ENCODE measurements at regions not wholly inside any gene's neighbourhood (a gene's known extent, or its start where the extent isn't known, plus 50 kb on each side); places are given as distances from the start of the nearest gene placed in this dataset.
A peak's percentile ranks its signal among the peaks of the same experiment; 100 is the strongest.

- no peak for DNase-seq
Observed at GRCh38 chr3:87175732-87176131, 51.4 kb upstream of the CHMP2B start.

GRCh38 chr3:87173776-87174175 is 53.3 kb upstream of the CHMP2B start:
- DNase-seq: no peak

DNA sequence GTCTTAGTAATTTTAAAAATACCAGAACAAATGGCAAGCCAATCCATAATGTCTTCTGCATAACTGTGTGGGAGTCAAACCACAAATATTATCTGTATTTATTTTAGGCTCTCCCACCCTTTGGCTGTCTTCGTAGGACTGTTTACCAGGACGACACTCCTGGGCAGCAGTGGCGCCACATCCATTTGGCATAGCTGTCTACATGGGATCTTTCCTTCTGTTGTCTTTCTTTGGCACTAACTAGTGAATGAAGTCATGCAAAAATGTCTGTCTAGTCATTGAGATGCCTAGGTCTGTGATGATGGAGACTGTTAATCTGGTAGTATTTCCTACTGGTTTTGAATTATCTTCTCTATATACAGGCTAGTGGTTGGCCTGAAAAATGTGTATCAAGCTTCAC is 54.0 kb upstream of the CHMP2B start:
- DNase-seq: no peak

GRCh38 chr3:87167628-87168456 is 59.3 kb upstream of the CHMP2B start:
- DNase-seq: peak; percentile 23

DNA sequence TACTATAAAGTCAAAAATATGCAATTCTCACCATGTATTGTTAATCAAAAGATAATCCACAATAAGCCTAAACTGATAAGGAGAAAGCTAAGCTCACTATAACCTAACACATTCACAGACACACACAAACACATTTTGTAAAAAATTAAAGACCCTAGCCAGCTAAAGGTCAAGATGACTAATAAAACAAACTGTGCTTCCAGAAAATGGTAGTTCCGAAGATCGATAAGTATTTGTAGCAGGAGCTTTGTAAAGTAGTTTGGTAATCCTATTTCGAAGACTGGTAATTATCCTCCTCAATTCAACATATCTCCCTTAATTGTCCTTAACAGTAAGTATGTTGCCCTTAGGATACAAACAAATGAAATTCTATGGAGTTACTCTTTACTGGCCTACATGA is 62.9 kb upstream of the CHMP2B start:
- DNase-seq: no peak

DNA sequence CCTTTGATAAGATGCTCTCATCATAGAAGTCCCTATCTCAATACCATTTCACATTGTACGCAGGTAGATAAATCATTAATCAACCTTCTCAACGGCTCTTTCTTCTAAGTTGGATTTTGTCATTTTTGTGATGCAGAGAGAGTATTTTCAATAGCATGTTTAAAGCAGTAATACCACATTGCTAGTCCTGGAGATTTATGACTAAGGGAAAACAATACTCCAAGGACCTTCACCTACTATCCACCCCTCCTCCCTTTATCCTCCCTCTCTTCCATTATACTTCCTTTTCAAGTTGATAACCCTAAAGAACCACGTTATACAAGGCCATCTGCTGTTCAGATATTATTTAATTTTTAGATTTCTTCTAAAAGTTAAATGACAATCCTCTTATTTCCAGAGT is 65.3 kb upstream of the CHMP2B start:
- DNase-seq: no peak

- no peak for DNase-seq
Observed at GRCh38 chr3:87161417-87161816, 65.7 kb upstream of the CHMP2B start.

- DNase-seq: no peak
Observed at GRCh38 chr3:87161013-87161412, 66.1 kb upstream of the CHMP2B start.

DNA sequence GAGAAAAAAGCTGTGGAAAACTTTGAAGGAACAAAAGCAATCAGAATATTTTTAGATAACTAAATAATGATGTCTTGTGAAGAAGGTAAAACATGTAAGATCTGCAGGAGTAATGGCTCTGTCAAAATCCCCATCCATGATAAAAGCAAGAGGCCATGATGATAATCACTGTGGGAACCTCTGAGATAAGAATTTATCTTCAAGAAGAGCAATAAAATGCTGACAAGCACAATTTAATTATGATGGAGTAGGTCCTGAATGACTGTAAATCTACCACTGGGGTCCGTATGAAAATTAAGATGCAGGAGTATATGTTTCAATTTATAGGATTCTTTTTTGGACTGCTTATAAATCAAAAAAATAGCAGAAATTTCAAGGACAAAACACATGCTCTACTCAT is 68.3 kb upstream of the CHMP2B start:
- no peak for DNase-seq

DNA sequence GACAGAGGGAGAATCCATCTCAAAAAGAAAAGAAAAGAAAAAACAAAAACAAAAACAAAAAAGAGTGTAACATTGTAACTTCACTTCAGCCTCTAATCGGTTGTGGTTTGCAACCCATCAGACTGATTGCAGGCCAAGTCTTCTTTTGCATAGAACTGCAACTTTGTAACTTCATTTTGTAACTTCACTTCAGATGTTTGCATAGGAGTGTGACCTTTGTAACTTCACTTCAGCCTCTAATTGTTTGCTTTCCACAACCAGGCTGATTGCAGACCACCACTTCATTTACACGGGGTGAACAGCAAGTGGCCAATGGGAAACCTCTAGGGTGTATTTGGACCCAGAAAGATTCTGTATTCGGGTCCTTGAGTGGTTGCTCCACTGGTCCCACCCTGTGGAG is 79.1 kb upstream of the CHMP2B start:
- DNase-seq: no peak

DNA sequence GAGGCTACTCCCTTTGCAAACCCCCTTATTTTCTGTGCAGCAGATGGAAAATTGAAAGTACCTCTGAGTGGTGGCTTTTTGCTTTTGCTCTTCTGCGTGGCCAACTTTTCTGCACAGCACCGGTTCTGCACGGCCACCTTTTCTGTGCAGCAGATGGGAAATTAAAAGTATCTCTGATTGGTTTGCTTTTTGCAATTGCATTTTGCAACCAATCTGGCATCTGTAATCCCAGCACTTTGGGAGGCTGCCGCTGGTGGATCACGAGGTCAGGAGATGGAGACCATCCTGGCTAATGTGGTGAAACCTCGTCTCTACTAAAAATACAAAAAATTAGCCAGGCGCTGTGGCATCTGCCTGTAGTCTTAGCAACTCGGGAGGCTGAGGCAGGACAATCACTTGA is 79.5 kb upstream of the CHMP2B start:
- no peak for DNase-seq

GRCh38 chr3:87145553-87145952 is 81.6 kb upstream of the CHMP2B start:
- DNase-seq: no peak

DNA sequence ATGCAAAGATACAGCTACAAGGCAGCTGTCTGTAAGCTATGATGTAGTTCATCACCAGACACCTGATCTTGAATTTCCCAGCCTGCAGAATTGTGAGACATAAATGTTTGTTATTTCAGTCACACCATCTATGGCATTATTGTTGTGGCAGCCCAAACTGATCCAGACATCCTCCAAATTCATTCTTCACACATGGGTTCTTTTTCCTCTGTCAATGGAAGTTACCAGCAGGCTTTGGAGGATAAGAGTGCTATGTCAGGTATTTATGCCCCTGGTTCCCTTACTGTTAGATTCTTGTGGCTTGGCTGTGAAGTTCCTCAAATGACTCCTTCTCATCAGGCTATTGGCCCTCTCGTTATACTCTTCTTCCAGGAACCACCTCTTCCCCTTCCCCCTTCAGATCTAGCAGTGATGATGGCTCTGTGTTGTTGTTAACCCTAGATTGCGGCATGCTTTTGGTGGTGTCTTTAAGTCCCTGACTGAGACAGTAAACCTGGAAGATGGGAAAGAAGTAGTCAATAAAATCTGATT is 91.0 kb upstream of the CHMP2B start:
- DNase-seq: no peak

DNA sequence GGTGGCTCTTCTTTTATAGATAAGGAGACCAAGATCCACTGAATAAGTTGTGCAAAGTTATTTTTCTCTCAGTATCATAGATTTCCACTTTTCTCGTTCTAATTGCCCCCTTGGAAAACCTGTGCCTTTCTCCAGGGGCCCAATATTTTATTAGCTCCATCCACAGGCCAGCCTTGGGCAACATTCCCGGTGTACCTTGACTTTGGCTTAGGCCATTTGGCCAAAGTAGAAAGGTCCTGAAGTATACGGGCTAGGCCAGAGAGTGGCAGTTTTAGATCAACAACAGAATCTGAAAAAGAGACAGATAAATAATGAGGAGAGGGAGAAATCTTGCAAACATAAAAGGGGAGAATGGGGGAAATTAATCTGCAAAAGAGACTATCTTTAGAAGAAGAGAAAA is 91.7 kb upstream of the CHMP2B start:
- no peak for DNase-seq

- DNase-seq: no peak
Observed at GRCh38 chr3:87132801-87133200, 94.3 kb upstream of the CHMP2B start.

DNA sequence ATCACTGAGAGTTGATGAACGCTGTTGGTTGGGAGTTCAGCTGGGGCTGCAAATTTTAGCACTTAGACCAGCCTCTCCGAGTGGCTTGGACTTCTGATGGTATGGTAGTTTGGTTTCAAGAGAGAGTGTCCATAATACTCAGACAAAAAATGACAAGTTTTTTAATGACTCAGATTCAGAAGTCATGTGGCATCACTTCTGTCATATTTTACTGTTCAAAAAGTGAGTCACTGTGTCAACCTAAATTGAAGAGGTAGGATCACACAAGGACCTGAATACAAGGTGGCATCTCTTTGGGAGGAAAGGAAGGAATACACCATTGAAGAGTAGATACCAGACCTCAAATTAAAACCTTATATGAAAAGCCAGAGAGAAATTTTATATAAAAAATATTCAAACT is 99.1 kb upstream of the CHMP2B start:
- DNase-seq: no peak

DNA sequence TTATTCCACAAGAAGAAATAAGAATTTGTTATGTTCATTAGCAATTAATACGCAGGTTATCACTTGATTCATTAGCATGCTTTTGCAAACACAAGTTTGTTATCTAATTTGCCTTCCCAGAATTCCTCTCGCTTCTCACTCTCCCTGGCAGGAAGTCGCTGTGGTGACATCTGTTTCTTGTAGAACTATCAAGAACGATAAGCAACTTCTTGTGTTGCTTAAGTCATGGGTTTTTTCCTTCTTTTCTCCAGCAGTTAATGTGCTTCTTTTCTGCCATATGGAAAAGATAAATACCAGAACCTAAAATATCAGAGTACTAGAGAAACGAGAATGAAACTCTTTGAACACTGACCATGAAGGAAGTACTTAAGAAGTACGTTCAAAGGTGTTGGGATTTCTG is 99.8 kb upstream of the CHMP2B start:
- DNase-seq: no peak

DNA sequence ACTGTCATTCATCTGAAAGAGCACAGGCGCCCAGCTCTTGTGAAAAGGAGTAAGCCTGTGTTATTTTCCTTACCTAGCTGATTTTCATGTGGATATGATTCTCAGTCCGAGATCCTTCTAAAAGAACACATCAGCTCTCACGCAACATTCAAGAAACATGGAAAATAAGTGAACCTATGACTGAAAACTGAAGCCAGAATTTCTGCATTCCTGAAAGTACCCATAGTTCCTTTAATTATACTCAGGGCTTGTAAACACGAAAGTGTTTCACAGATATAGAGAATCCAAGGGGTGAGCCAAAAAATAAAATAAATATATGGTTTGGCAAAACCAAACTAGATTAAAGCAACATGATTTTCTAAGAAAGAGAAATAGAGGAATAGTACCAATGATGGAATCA is 100.8 kb upstream of the CHMP2B start:
- no peak for DNase-seq

DNA sequence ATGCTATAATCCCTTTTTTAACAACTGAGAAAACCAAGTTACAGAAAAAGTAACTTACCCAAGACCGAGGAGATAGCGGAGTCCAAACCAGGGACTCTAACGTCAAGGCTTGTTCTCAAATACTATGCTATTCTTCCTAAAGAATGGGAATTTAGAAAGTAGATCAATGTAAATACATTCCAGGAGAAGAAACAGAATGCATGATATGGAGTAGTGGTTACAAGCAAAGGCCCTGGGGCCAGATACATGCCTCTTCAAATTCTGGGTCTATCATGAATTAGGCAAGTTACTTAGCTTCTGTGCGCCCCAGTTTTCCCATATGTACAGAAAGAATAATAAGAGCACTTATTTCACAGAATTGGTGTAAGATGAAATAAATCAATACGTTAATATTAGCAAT is 102.0 kb upstream of the CHMP2B start:
- DNase-seq: no peak

DNA sequence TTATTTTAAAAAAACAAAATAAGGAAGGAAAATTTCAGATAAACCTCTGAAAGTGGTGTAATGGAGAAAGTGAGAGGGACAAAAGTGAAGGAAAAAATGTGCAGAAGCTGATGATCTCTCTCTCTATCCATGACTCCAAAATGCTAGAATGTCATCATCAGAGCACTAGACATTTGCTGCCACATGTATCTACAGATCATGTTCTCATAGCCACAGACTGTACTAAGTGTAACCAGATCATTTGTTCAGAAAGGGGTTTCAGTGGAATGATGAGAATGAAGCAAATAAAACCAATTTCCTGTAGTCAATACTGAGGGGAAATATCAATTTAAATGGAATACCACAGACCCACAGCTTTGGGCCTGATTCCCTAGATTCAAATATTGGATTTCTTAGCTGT is 104.3 kb upstream of the CHMP2B start:
- DNase-seq: no peak

- no peak for DNase-seq
Observed at GRCh38 chr3:87121856-87122255, 105.3 kb upstream of the CHMP2B start.

DNA sequence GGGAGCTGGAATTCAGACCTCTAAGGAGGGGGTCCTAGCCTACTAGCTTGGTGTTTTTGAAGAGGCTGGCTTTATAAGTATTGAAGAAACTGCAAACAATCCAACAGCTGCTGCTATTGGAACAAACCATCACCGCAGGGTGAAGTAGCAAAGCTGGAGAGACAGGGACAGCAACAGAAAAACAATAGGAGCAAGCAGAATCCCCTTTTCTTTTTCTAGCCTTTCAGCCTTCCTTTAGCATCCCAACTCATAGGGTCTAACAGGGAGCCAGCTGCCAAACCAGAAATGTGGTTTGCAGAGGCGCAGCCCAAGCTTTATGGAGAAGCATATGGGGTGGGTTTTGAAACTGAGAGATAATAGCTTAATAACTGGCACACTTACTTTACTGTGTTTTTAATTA is 106.2 kb upstream of the CHMP2B start:
- DNase-seq: no peak

DNA sequence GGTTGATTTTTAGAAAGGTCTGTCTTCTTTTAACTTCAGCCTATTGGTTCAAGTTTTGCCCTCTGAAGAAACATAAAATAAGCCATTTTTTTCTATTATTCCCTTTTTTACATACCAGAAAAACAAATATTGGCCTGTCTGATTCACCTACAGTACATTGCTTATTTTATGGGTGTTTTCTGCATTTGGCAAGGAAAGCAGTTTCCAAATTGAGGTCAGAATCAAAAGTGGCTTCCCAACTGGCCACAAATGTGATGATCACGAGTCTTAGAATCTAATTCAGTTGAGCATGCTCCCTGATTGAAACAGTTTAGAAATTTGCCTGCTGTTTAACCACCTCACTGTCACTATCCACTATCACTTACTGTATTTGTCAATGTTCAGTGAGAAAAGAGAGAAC is 106.9 kb upstream of the CHMP2B start:
- no peak for DNase-seq

DNA sequence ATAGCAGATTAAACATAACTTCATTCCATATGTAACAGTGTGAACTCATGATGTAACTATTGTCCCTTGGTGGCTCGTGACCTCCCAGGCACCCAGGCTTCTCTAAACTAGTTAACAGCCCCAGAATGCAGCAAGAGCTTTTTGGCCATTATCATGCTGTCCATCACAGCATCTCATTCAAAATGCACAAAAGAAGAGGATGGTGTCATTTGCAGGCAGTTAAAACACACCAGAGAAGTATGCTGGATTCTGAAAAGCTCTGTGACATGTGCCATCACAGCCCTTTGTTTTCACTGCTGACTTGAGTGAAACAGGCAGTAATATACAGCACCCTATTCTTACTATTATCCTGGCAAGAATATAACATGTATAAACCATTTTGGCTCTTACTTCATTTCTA is 117.6 kb upstream of the CHMP2B start:
- DNase-seq: no peak
